ENCODE measurements at regions not wholly inside any gene's neighbourhood (a gene's known extent, or its start where the extent isn't known, plus 50 kb on each side); places are given as distances from the start of the nearest gene placed in this dataset.
"Not testable (repeated sequence)": the region's sequence is repeated elsewhere in the genome, so short reads cannot be mapped to it uniquely, and the experiment has no call there.

DNA sequence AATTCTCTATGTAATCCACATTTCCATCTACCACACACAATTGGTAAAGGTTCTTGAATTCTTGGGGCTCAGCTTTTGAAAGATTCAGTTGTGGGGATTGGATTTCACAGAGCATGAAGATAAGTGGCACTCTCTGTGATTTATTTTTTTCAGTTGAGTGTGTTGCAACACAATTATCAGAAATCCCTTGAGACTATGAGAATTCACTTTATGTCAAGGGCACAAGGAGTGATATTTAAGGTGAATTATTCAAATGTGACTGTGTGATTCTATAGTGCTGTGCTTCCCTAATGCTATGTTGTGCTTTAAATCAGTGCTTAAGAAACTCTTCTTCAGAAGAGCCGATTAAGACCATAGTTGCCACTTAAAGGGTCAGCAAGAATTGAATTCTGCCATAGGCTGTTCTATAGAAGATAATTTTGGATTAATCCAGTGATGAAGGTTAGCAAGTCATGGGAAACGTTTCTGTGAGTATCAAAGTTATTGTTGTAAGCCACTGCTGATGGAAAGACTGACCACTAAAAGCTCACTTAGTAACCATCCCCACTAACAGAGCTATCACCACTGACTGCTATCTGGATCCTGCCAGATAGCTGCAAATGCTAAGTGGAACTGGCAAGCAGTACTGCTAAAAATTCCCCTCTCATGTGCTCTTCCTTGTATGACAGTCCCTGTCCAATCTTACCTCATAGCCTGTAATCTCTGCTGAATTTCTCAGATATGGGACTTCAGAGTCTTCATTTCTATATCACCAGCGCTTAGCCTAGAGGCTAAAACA, 134.0 kb upstream of the SEMA3D start:
- no peak for DNase-seq (ENCODE audit: low spot score)

DNA sequence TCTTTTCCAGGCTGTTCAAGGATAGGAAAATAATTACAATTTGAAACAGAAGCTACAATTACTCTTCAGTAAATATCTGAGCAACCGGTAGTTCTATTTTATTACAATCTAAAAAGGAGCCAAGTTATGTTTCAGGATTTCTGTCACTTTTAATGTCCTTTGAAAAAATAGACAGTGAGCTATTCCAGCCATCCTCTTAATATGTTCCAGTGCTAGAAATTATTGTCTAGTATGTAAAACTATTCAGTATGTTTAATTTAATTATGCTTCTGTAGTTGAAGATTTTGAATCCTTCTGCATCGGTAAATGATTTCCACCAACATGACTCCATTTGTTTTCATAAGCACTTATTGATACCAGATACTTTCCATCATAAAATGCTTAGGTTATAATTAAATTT, 129.6 kb upstream of the SEMA3D start:
- no peak for DNase-seq (ENCODE audit: low spot score)

DNA sequence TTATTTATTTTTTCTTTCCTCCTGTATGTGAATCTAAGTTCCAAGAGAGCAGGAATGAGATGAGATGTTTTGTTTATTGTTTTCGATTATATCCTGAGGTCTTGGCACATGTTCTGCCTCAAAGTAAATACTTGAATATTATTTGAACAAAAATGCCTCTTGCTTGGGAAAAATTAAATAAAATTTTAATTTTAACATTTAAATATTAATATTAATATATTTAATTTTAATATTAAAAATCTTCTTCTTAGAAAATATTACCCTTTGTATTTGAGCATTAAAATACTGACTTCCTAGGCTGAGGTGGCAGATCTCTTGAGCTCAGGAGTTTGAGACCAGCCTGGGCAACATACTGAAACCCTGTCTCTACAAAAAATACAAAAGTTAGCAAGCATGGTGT, 123.4 kb upstream of the SEMA3D start:
- no peak for DNase-seq (ENCODE audit: low spot score)

DNA sequence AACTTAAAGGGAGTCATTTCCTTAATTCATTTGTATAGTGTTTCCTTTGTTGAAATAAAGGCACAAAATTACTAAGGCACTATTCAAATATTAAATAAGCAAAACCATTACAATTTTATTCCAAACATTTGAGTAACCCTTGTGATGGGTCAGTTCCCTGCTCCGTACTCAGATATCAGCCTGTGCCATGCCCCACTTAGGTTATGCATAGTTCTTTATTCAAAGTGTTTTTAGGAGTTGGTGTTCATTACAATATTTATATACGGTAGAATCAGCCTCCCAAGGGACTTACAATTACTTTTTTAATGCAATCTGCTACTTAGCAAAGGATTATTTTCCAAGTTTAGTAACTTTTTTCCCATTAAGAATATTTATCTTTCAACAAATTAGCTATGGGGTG, 119.3 kb upstream of the SEMA3D start:
- DNase-seq (ENCODE audit: low spot score): no peak

DNA sequence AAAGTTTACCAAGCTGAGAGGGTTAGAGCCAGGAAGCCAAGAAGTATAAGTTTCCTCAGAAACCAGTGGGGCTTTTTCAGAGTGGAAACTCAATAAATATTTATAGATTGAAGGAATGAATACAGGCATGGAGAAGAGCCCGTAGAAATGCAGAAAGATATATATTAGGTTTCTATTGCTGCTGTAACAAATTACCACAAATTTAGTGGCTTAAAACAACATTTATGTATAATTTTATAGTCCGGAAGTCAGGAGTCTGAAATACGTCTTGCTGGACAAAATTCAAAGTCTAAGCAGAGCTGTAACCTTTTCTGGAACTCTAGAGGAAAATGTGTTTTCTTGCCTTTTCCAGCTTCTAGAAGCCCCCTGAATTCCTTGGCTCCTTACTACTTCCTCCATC, 107.3 kb upstream of the SEMA3D start:
- no peak for DNase-seq (ENCODE audit: low spot score)

DNA sequence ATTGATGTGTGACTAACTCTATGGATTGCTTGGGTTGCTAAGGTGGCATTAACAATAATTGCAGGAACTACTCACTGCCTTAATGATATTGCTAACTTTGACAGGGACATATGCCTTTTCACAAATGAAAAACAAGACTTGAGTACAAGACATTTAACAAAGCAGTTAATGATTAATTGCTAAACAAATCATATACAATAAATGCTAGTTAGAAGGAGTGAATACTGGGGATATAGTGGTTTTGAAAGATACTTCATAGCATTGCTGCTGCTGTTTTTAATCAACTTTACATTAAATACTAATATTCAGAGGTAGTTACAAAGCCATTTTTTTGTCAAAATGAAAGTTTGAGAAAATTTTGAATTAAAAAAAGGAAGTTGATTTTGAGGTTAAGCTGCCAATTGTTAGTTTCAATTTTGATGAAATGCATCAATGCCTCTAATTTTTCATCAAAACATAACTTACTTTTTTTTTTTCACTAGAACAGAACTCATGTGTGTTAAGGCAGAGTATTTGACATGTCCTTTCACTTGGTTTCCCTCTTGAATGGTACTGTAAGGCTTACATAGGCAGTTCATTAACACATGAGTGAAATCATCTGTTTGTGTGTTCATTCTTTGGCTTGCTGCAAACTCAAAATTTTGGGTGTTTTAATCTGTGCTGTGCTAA, 106.2 kb upstream of the SEMA3D start:
- DNase-seq (ENCODE audit: low spot score): no peak

DNA sequence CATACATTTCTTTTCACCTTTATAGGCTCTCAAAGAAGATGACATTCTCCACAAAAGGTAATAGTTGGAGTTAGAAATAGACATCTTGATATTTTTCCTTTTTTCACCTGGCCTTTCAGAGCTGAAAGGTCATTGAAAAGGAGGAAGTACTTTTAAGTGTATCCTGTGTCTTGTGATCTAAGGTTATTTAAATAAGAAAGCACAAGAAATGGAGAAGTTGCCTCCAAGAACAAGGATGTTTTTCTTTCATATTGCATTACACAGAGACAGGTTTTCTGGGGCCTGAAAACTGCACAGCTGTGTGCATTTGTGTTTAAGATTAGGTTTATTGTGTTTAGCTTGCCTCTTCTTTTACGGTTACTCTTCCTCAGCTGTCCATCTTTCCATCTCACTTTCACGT, 103.4 kb upstream of the SEMA3D start:
- DNase-seq (ENCODE audit: low spot score): no peak

DNA sequence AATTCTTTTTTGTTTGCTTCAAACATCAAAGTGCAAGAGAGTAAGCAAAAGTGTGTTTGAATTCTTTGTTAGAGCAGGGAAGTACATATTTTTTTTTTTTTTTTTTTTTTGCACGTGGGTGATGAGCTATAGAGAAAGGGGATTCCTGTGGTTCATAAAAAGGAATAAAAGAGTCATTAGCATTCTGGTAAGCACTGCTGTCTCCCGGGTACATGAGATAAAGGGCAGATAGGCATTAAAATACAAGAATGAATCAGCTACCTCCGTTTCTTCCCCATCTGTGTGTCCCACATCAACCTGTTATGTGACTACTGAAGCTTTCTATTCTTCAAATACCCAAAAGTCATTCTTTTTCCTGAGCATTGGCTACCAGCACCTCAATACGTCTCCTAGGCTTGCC, 102.4 kb upstream of the SEMA3D start:
- DNase-seq (ENCODE audit: low spot score): no peak

DNA sequence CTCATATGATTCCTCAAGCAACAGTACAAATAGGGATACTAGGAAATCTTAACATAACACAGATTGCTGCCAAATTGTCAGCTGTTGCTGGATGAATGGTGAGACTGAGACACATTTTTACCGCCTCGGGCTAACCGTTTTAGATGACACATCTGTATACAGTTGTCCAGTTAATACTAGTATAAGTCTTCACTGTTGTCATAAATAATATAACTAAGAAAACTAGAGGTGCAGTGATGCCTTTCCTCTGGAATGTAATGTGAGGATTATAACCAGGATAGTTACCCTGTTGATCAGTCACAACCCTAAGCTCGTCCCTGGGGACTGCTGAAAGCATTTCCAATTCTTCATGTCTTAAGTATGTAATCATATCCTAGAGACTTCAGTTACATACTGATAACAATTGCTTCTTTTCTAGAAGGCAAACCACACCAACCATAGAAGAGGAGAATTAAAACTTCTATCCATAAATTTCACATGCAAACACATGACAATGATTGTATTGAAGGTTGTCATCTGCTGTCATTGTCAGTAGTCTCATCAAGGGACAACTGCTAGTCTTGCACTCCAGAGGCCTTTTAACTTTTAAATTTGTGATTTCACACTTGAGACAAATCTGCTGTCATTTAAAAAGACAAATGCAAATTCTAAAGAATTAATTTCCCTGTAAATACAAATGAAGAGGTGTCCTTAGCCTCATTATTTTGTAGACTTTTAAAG, 100.4 kb upstream of the SEMA3D start:
- peak; percentile 20 for DNase-seq (ENCODE audit: low spot score)

DNA sequence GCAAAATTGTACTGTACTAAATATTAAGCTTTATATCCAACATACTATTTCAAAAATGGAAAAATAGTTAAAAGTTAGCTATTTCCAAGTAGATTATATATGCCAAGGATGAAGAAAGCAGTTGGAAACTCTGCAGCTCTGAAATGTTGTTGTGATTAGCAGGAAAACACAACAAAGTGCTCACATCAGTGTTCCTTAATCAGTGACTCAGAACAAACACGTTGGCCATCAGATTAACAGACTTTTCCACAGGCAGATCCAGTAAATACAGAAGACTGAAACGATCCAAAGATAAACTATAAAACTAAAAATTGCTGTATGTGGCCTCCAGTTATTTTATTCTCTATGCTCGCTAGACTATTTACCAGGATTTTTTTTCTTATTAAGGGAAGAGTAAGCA, 99.6 kb upstream of the SEMA3D start:
- no peak for DNase-seq (ENCODE audit: low spot score)

DNA sequence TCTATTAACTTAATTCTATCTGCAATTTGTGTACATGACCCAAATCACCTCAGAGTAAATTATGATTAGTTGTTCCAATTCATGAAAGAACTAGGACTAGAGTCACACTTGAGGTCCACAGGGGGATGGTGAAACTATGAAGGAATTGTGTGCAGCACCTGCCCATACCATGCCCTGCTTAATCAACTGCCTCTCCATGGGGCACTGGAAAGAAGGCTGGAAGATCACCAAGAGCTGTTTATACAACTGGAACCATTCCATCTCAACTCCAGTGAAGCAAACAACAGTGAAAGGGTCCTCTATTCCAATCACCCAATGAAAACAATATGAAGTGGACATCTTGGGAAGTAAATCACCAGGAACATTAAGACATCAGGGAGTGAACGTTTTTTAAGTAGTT, 98.7 kb upstream of the SEMA3D start:
- no peak for DNase-seq (ENCODE audit: low spot score)

DNA sequence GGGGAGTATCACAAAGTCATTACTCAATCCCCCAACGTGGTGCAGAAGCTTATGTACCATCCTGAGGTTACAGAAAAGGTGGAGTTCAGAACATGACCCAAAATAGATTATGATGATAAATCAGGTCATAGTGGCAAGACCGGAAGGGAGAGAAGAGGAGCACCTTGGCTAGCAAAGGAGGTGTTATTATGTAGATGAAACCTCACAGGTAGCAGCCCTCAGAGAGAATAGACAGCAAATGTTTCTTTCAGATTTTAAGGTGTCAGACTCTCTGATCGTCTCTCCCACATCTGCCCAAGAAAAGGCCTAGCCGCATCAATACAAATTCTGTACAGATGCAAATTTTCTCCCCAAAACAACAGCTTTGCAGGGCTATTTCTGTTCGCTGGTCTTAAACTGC, 88.3 kb upstream of the SEMA3D start:
- no peak for DNase-seq (ENCODE audit: low spot score)

DNA sequence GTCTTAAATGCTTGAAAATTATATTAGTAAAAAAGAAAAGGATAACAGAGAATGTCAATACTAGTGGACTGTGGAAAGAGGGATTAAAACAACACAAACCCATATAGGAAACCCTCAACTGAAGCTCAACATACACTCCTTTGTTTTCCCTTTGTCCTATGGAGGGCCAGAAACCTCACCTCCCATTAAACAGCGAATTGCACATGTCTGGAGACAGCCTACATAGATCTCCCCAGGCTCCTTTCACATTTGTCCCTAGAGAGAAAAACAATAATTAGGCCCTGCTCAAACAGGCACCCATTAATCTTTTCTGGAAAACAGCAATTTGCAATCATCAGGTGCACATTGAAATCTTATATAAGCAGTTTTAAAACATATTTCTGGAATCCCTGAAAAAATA, 87.6 kb upstream of the SEMA3D start:
- DNase-seq (ENCODE audit: low spot score): no peak

DNA sequence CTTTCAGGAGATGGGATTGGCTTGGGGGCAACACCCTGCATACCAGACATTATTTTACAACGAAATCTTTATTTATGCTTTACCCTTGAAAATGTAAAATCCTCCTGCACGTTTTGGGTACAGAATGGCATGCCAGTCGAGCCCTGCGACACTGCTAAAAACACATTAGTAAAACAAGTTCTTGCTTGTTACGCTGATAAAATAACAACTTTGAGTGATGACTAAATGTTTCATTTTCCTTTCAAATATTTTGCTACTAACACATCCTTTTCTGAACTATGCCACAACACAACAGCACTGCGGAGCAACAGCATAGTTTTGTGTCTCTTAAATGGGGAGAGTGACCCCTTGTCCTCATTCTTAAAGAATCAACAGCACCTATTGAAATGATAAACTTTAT, 76.0 kb upstream of the SEMA3D start:
- no peak for DNase-seq (ENCODE audit: low spot score)

DNA sequence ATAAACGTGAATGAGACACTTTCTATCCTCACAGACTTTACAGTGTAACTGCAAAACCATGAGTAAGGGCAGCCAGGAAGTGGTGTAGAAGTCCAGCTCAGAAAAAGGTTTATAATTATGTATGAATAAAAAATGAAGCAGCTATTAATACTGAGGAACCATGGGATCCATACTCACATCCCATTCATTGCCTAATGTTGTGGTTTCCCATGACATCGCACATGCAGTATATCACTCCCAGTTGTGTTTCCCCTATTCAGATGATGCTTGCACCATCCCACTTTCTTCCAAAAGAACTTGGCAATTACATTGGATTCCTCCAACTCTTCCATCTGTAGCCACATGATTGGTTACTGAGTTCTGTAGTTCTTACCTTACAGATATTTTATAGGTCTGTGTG, 74.5 kb upstream of the SEMA3D start:
- DNase-seq (ENCODE audit: low spot score): no peak

DNA sequence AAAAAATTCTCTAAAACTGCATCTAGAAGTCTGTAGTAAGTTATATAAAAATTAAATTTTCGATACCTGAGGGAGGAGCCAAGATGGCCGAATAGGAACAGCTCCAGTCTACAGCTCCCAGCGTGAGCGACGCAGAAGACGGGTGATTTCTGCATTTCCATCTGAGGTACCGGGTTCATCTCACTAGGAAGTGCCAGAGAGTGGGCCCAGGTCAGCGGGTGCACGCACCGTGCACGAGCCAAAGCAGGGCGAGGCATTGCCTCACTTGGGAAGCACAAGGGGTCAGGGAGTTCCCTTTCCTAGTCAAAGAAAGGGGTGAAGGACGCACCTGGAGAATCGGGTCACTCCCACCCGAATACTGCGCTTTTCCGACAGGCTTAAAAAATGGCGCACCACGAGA, 62.9 kb upstream of the SEMA3D start:
- not testable (repeated sequence) for DNase-seq (ENCODE audit: low spot score)

DNA sequence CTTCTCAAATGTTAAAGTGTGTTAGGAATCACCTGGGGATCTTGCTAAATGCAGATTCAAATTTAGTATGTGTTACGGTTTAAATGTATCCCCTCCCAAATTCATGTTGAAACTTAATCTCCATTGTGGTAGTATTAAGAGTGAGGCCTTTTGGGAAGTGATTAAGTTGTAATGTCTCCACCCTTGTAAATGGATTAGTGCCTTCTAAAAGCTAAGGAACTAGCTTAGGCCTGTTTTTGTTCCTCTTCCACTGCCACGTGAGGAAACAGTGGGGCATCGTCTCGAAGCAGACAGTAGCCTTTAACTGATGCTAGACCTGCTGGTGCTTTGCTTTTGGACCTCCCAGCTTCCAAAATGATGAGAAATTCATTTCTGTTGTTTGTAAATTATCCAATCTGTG, 52.3 kb upstream of the SEMA3D start:
- no peak for DNase-seq (ENCODE audit: low spot score)

DNA sequence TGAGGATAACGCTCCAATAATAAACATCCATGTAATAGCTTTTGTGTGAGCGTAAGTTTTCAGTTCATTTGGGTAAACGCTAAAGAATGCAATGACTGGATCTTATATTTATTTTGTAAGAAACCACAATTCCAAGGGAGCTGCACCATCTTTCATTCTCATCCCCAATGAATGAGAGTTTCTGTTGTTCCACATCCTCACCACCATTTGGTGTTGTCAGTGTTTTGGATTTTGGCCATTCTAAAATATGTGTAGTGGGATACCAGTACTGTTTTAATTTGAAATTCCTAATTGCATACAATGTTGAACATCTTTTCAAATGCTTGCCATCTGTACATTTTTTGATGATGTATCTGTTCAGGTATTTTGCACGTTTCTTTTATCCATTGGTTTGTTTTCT, 50.9 kb upstream of the SEMA3D start:
- DNase-seq (ENCODE audit: low spot score): no peak
